Activated naive CD4-positive, alpha-beta T cell treated with anti-CD3 and anti-CD28 coated beads, Interleukin-2, amount 10 ng/mL, durations not matched to agents 7 days and 5 days (primary cell): ENCODE measurements at regions not wholly inside any gene's neighbourhood (a gene's known extent, or its start where the extent isn't known, plus 50 kb on each side); places are given as distances from the start of the nearest gene placed in this dataset.

Source experiments
- CTCF ChIA-PET: fragments of 350-600 bp; sonication (Branson Sonifier 250); formaldehyde crosslinking; loops from one replicate; lab custom pipeline; 2021; ENCODE audit warnings: antibody characterized with exemption; lab: Charles Lee
- DNase-seq: peaks from one replicate; pipeline ENCODE4 v3.0.0-alpha.2; 2020
- H3K27ac Mint-ChIP-seq: one replicate; pipeline ENCODE4 v1.8.0; 2021; ENCODE audit warnings: mild to moderate bottlenecking, moderate library complexity, mixed read lengths
- H3K27me3 Mint-ChIP-seq: one replicate; pipeline ENCODE4 v1.8.0; 2021; ENCODE audit warnings: mild to moderate bottlenecking, mixed read lengths
- H3K36me3 Mint-ChIP-seq: one replicate; pipeline ENCODE4 v1.8.0; 2021; ENCODE audit warnings: mixed read lengths
- H3K4me1 Mint-ChIP-seq: one replicate; pipeline ENCODE4 v1.8.0; 2021; ENCODE audit warnings: mixed read lengths
- H3K4me3 Mint-ChIP-seq: one replicate; pipeline ENCODE4 v1.8.0; 2021; ENCODE audit warnings: mild to moderate bottlenecking, moderate library complexity, mixed read lengths
- H3K9me3 Mint-ChIP-seq: one replicate; pipeline ENCODE4 v1.8.0; 2021; ENCODE audit warnings: mixed read lengths

DNA sequence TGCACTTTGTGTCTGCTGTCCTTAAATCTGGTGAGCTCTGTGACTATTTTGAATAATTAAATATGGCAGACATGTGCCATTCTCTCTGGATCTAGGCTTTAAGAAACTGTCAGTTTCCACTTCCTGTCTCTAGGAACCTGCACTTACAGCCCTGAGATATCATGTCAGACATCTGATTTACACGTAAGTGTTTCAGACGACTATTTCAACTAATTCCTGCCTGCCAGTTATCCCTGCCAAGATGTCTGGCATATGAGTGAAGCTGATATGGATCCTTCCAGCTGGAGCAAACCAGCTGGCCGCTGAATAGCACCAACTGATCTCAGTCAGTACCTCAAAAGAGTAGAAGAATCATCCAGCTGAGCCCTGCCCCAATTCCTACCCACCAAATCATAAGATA is 362.2 kb upstream of the SMIM30 start:
- Mint-ChIP-seq H3K36me3 (no peaks in the 10 kb centered on the region), H3K4me1 (no peaks in the 10 kb centered on the region), H3K27me3 (no peaks in the 10 kb centered on the region), H3K27ac (no peak overlapping the region), H3K9me3 (no peaks in the 10 kb centered on the region), H3K4me3 (no peak overlapping the region)
- CTCF ChIA-PET, result no interaction called here
- DNase-seq, result no peak

DNA sequence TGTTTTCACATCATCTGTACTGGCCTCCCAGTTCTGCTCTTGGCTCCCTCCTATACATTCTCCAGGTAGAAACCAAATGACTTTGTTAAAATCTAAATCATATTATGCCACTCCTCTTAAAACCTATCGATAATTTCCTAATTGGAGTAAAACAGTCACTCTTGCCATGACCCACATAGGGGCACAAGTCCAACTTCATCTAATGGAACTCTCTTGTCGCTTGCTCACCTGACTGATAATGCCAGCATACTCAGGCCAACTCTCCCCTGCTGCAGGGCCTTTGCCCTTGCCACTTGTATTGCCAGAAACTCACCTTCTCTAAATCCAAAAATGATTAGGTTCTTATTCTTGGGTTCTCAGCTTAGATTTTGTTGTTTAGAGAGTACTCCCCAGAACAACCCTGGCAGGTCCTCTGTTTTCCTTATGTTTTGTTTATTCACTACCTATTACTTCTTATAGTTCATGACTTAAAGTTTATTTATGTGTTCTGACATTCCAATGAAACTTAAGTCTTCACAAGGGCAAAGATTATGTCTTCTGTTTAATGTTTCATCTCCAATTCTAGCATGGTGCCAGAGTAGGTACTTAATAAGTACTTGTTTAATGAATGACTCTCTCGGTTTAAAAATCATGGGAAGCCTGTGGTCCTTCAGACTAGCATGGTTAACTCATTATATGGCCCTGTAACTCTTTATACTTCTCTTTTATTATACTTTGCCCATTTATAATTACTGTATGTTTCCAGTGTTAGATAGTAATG is 345.9 kb upstream of the SMIM30 start:
- no peak for DNase-seq
- CTCF ChIA-PET, result no interaction called here
- no peaks in the 10 kb centered on the region for H3K36me3 Mint-ChIP-seq
- no peaks in the 10 kb centered on the region for H3K9me3 Mint-ChIP-seq
- no peak overlapping the region for H3K4me3 Mint-ChIP-seq
- H3K27me3 Mint-ChIP-seq, result no peaks in the 10 kb centered on the region
- H3K4me1 Mint-ChIP-seq, result no peaks in the 10 kb centered on the region
- no peak overlapping the region for H3K27ac Mint-ChIP-seq

DNA sequence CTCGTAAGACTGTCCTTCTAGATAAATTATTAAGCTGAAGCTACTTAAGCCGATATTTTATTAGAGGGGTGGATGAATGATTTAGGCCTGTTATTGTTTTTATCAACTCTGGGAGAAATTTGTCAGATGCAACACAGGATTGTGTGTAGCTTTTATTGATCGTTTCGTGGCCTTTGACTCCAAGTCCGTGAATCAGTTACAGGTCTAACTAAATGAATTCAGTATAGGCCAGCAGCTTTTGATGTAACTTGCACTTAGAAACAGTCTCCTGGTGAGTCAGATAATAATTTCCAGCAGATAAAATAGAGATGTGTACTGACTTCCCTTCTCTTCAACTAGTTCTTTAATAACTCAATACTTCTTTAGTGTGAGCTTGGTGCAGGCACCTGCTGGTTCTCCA is 341.7 kb upstream of the SMIM30 start:
- no peak for DNase-seq
- H3K4me3 Mint-ChIP-seq, result no peak overlapping the region
- CTCF ChIA-PET, result no interaction called here
- no peak overlapping the region for H3K27ac Mint-ChIP-seq
- no peaks in the 10 kb centered on the region for H3K4me1 Mint-ChIP-seq
- H3K27me3 Mint-ChIP-seq, result no peaks in the 10 kb centered on the region
- no peaks in the 10 kb centered on the region for H3K36me3 Mint-ChIP-seq
- H3K9me3 Mint-ChIP-seq, result no peaks in the 10 kb centered on the region

DNA sequence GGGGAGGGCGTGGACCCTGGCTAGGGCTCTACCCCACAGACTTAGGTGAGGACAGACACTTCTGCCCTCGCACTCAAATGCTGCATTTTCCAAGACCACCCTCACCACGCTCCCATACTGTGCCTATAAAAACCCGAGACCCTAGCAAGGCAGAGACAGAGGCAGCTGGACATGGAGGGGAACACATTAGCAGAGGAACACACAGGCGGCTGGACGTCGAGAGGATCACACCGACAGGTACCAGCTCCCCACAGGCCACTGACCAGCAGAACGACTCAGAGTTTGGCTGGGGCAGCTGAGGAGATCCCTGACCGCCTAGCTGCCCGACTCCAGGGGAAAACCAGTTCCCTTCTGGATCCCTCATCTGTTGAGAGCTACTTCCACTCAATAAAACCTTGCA is 338.2 kb upstream of the SMIM30 start:
- Mint-ChIP-seq H3K27me3 (no peaks in the 10 kb centered on the region), H3K4me1 (no peaks in the 10 kb centered on the region), H3K36me3 (no peaks in the 10 kb centered on the region), H3K27ac (no peak overlapping the region), H3K9me3 (no peaks in the 10 kb centered on the region), H3K4me3 (no peak overlapping the region)
- no peak for DNase-seq
- CTCF ChIA-PET, result no interaction called here

DNA sequence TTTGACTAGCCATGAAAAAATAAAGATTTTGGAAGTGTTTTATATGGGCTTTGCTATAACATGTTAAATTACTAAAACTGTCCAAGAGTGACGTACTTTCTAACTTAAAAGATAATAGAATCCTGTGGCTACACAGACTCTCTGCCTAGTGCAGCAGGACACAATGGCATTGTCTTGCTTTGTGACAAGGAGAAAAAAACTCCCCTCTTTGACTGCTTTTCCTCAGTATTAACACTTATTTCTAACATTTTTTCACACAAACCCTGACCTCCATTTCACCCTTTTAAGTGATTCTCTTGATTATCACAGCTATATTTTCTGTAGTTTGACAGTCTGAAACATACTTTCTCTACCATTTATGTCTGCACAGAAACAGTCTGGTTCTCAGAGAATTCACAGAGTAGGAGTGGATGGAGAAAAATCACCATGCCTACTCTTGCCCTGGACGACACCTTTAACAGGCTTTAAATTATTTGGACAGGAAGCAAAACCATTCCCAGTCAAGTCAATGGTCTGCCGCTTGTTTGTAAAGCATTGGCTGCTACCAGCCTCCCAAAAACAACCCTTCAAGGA is 336.3 kb upstream of the SMIM30 start:
- no peak overlapping the region for H3K4me3 Mint-ChIP-seq
- no peaks in the 10 kb centered on the region for H3K27me3 Mint-ChIP-seq
- H3K4me1 Mint-ChIP-seq, result no peaks in the 10 kb centered on the region
- H3K27ac Mint-ChIP-seq, result no peak overlapping the region
- no peak for DNase-seq
- CTCF ChIA-PET, result no interaction called here
- no peaks in the 10 kb centered on the region for H3K36me3 Mint-ChIP-seq
- no peaks in the 10 kb centered on the region for H3K9me3 Mint-ChIP-seq

DNA sequence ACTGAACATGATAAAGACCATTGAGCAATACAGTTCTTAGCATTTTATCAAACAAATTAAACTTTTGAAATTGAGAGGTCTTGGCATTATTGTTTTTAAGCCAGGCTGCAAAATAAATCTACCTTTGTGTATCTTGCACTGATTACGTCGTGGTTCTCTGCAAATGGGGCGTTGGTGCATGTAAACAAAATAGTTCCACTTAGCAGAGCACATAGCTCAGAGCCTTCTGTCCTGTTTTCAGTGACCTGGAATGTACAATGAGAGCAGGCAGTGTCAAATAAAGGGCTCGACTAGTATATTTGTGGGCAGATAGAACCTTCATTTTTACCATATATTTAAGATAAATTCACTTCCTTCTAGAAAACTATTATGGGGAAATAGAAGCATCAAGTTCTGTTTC is 333.9 kb upstream of the SMIM30 start:
- H3K4me1 Mint-ChIP-seq, result no peaks in the 10 kb centered on the region
- CTCF ChIA-PET, result no interaction called here
- no peaks in the 10 kb centered on the region for H3K27me3 Mint-ChIP-seq
- no peak overlapping the region for H3K27ac Mint-ChIP-seq
- H3K9me3 Mint-ChIP-seq, result no peaks in the 10 kb centered on the region
- no peak overlapping the region for H3K4me3 Mint-ChIP-seq
- H3K36me3 Mint-ChIP-seq, result no peaks in the 10 kb centered on the region
- no peak for DNase-seq

DNA sequence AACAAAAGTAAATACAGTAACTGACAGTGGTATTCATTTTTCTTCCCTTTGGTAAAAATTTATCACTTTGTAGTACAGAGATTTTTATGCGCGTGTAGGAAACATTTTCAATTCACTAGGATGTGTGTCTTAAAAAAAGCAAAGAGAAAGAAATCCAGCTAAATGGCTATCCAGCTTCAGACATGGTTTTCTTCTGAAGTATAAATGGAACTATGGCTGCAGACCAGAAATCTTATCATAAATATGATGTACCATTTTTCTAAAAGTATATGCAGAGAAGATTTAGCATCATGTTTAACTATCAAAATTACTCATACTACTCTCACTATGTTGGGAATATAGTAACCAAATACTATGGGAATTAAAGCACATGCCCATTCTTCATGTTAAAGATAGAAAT is 328.4 kb upstream of the SMIM30 start:
- no peak overlapping the region for H3K27ac Mint-ChIP-seq
- H3K27me3 Mint-ChIP-seq, result no peaks in the 10 kb centered on the region
- H3K4me3 Mint-ChIP-seq, result no peak overlapping the region
- H3K4me1 Mint-ChIP-seq, result no peaks in the 10 kb centered on the region
- CTCF ChIA-PET, result no interaction called here
- DNase-seq, result no peak
- no peaks in the 10 kb centered on the region for H3K9me3 Mint-ChIP-seq
- H3K36me3 Mint-ChIP-seq, result no peaks in the 10 kb centered on the region

DNA sequence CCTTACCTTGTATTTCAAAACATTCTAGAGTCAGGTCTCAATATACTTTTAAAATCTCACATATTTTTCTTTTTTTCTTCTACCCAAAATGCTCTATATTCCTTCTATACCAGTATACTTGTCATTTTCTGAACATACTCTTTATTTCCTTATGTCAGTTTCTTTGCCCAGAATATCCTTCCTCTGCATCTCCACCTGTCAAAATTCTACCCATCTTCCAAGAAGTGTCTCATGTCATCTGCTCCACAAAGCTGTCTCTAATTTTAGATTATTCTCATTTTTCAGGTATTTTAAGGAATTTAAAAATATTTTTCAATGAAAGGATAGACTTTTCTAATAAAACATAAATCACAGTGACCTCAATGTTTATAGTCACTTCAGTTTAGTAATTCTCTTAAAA is 328.0 kb upstream of the SMIM30 start:
- CTCF ChIA-PET, result no interaction called here
- Mint-ChIP-seq H3K4me3 (no peak overlapping the region), H3K36me3 (no peaks in the 10 kb centered on the region), H3K27me3 (no peaks in the 10 kb centered on the region), H3K9me3 (no peaks in the 10 kb centered on the region), H3K4me1 (no peaks in the 10 kb centered on the region), H3K27ac (no peak overlapping the region)
- no peak for DNase-seq

DNA sequence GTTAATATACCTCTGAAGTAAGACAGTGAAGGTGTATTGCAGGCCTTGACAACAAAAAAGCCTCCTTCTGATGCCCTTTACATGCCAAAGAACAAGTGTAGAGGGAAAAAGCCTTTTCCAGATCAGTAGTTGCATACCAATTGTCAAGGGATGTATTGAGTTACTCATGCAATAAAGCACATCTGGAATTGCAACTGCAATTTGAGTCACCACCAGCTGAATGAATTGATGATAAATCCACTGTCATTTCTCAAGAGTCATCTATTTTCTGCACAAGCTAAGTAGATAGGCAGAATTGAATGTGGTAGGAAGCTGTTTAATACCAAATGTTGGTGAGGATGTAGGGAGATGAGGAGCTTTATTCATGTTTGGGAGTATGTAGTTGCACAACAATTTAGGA is 325.9 kb upstream of the SMIM30 start:
- Mint-ChIP-seq H3K4me3 (no peak overlapping the region), H3K4me1 (no peaks in the 10 kb centered on the region), H3K36me3 (no peaks in the 10 kb centered on the region), H3K9me3 (no peaks in the 10 kb centered on the region), H3K27me3 (no peaks in the 10 kb centered on the region), H3K27ac (no peak overlapping the region)
- no peak for DNase-seq
- CTCF ChIA-PET, result no interaction called here

DNA sequence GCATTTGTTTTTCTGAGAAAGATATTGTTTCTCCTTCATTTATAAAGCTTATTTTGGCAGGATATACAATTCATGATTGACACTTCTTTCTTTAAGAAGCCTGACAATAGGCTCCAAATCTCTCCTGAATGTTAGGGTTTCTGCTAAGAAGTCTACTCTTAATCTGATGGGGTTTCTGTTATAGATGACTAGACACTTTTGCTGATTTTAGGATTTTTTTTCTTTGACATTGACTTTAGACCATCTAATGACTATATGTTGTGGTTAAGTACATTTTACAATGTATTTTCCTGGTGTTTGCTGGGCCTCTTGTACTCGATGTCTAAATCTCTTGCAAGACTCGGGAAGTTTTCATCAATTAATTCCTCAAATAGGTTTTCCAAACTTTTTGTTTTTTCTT is 321.8 kb upstream of the SMIM30 start:
- no peak for DNase-seq
- Mint-ChIP-seq H3K4me3 (no peak overlapping the region), H3K9me3 (no peaks in the 10 kb centered on the region), H3K4me1 (no peaks in the 10 kb centered on the region), H3K27me3 (no peaks in the 10 kb centered on the region), H3K27ac (no peak overlapping the region), H3K36me3 (no peaks in the 10 kb centered on the region)
- CTCF ChIA-PET, result no interaction called here

DNA sequence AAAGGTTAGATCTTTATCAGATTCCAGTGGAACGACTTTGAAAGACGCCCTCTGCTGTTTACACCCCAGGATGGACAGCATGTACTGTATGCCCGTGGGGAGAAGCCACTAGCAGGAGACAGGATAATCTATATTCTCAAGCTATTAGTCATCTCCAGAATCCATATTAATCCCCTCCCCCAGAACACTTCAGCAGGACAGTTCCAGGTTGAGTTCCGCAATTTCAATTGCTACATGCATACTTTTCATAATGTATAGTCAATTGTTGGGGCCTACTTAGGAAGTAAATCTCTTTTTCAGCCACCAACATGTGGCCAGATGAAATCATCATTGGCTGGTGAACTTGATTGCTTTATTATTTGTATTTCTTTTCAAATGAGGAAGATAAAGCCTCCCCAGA is 313.1 kb upstream of the SMIM30 start:
- CTCF ChIA-PET, result no interaction called here
- Mint-ChIP-seq H3K9me3 (no peaks in the 10 kb centered on the region), H3K36me3 (no peaks in the 10 kb centered on the region), H3K27me3 (no peaks in the 10 kb centered on the region), H3K27ac (no peak overlapping the region), H3K4me3 (no peak overlapping the region), H3K4me1 (no peaks in the 10 kb centered on the region)
- DNase-seq, result no peak

DNA sequence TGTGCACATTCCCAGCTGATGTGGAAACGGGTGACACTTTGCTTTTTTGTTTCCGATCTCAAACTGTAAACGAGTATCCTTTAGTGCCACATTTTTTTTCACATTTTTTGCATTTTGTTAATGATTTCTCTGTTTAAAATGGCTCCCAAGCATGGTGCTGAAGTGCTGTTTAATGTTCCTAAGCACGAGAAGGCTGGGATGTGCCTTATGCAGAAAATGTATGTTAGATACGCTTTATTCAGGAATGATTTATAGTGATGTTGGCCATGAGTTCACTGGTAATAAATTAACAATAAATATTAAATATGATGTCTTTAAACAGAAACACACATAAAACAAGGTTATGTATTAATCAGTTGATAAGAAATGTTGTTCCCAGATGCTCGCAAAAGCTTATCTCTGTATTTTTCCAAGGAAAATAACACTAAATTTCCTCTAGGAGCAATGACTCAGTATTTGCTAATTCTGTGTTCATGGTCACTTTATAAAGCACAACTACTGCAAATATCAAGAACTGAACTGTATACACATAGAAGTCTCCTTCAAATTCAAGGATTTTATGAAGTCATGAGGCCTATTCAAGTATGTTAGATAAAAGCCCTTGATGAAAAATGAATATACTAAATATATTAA is 305.9 kb upstream of the SMIM30 start:
- CTCF ChIA-PET, result interaction anchor here (0.6 to 0.7 kb wide), 2 partner anchors 12 to 1684 kb away, joined by 3 read pairs; no protein-coding TSS in a partner anchor
- DNase-seq, result no peak
- Mint-ChIP-seq H3K36me3 (no peaks in the 10 kb centered on the region), H3K27ac (no peak overlapping the region), H3K4me1 (peaks cover 3% of the 10 kb centered on the region), H3K27me3 (no peaks in the 10 kb centered on the region), H3K9me3 (no peaks in the 10 kb centered on the region), H3K4me3 (no peak overlapping the region)

DNA sequence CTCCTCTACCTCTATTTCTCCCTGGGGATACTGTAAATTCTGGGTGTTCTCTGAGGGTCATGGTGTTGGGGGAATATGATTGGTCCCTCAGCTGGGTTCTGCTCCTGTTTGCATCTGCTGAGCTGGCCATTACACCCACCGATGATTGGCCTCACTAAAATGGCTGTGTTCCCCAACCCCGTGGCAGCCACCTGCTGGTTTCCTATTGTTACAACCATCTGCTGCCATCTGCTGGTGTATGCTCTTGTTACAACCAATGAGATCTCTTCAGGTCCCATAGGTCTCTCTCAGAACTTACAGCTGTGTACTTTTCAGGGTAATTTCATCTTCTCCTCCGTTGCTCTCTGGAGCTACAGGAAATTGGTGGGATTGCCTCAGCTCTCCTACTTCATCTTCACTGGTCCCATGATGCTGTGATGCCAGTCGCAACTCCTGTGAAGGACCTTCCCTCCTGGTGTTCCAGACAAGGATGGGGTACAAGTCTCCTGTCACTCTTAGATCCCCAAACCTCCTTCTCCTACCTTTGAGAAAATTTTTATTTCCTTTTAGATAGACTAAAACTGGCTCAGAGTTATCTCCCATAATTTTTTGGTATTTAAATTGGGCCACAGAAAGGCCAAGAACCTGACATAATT is 303.5 kb upstream of the SMIM30 start:
- CTCF ChIA-PET, result interaction anchor here (0.6 to 1.9 kb wide), 6 partner anchors 17 to 1671 kb away, joined by 3 to 23 read pairs (median 4); no protein-coding TSS in a partner anchor
- no peaks in the 10 kb centered on the region for H3K27me3 Mint-ChIP-seq
- no peaks in the 10 kb centered on the region for H3K36me3 Mint-ChIP-seq
- H3K4me3 Mint-ChIP-seq, result no peak overlapping the region
- peak; percentile 79 for DNase-seq
- H3K4me1 Mint-ChIP-seq, result peaks cover 3% of the 10 kb centered on the region
- no peak overlapping the region for H3K27ac Mint-ChIP-seq
- no peaks in the 10 kb centered on the region for H3K9me3 Mint-ChIP-seq

DNA sequence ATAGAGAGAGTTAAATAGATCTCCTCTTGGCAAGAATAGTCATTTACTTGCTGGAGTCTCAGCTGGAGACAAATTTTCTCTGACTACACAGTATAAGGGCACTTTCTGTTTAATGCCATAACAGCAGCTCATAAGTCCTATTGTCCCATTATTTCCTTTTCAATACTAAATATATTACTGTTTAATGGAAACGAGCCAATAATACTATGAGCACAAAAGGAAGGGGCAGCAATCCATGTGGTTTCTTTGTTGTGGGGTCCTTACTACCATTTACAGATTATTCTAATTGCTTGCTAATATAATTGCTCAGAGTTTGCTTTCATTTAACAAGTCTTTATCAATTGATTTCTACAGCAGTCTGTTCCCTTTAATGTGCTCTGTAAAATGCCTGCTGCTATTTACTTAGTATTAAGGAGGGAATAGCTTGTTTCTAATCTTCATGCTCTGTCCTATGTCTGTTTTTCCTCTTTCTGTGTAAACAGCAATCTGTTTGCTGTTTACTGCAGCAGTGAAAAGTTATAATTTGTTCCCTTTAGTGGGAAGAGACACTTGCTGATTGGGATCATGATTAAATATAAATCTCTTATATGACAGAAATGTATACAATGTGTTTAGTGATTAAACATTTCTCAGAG is 296.2 kb upstream of the SMIM30 start:
- no peaks in the 10 kb centered on the region for H3K27me3 Mint-ChIP-seq
- no peak overlapping the region for H3K27ac Mint-ChIP-seq
- CTCF ChIA-PET, result no interaction called here
- no peak overlapping the region for H3K4me3 Mint-ChIP-seq
- H3K36me3 Mint-ChIP-seq, result no peaks in the 10 kb centered on the region
- no peaks in the 10 kb centered on the region for H3K9me3 Mint-ChIP-seq
- DNase-seq, result no peak
- H3K4me1 Mint-ChIP-seq, result no peaks in the 10 kb centered on the region
